PC-9 (cell line): ENCODE measurements at regions not wholly inside any gene's neighbourhood (a gene's known extent, or its start where the extent isn't known, plus 50 kb on each side); places are given as distances from the start of the nearest gene placed in this dataset.

ENCODE experiments used
- BruUV-seq: library from RNA; stranded (reverse); fragments of 400-500 nt; replicated peaks from 2 replicates; lab custom pipeline; 2021; lab: Mats Ljungman, UMichigan
- CTCF ChIA-PET: fragments of 300-600 bp; sonication (Branson Sonifier 250); formaldehyde crosslinking; loops from one replicate; lab custom pipeline; 2022; ENCODE audit warnings: antibody characterized with exemption; lab: Charles Lee
- POLR2A ChIA-PET: fragments of 300-600 bp; sonication (Branson Sonifier 250); formaldehyde crosslinking; loops from one replicate; lab custom pipeline; 2022; ENCODE audit warnings: antibody characterized with exemption; ENCODE audit not compliant: unreplicated experiment; lab: Charles Lee
- DNase-seq, 2 experiments: peaks; one replicate each; pipeline versions ENCODE4 v3.0.0 to v3.0.0-alpha.2; 2015 to 2022; ENCODE audit warnings: mixed read lengths in 1 of 2
- H2AFZ ChIP-seq: fragments of 200-600 bp; sonication (generic); 2 replicates; pipeline ENCODE4 v1.8.1; 2017; ENCODE audit warnings: antibody characterized with exemption
- H3F3A ChIP-seq: fragments of 200-600 bp; sonication (generic); 2 replicates; pipeline ENCODE4 v1.8.1; 2017; ENCODE audit warnings: antibody characterized with exemption, mild to moderate bottlenecking, low read depth; ENCODE audit not compliant: insufficient read depth
- H3K27ac ChIP-seq: fragments of 200-600 bp; sonication (generic); 2 replicates; pipeline ENCODE4 v1.6.1; 2016; ENCODE audit warnings: mixed run types
- H3K27me3 ChIP-seq: fragments of 200-600 bp; sonication (generic); 2 replicates; pipeline ENCODE4 v1.6.1; 2016; ENCODE audit warnings: low read depth, mixed run types; ENCODE audit not compliant: insufficient read depth
- H3K36me3 ChIP-seq: fragments of 200-600 bp; sonication (generic); 2 replicates; pipeline ENCODE4 v1.6.1; 2016; ENCODE audit warnings: low read depth, mixed run types
- H3K4me1 ChIP-seq: fragments of 200-600 bp; sonication (generic); replicated peaks from 2 replicates; pipeline ENCODE4 v1.6.1; 2016; ENCODE audit warnings: mixed run types; ENCODE audit not compliant: insufficient read depth
- H3K4me2 ChIP-seq: fragments of 200-600 bp; sonication (generic); 2 replicates; pipeline ENCODE4 v1.6.1; 2017; ENCODE audit warnings: mixed run types
- H3K4me3 ChIP-seq: fragments of 200-600 bp; sonication (generic); 2 replicates; pipeline ENCODE4 v1.6.1; 2016; ENCODE audit warnings: mixed run types
- H3K79me2 ChIP-seq: fragments of 200-600 bp; sonication (generic); 2 replicates; pipeline ENCODE4 v1.6.1; 2017; ENCODE audit warnings: low read depth, mixed run types
- H3K9me2 ChIP-seq: fragments of 200-600 bp; sonication (generic); 2 replicates; pipeline ENCODE4 v1.8.1; 2017; ENCODE audit warnings: mild to moderate bottlenecking; ENCODE audit not compliant: insufficient read depth
- H3K9me3 ChIP-seq: fragments of 200-600 bp; sonication (generic); 2 replicates; pipeline ENCODE4 v1.8.1; 2016; ENCODE audit warnings: low read depth; ENCODE audit not compliant: insufficient read depth
- H4K20me1 ChIP-seq: fragments of 200-600 bp; sonication (generic); 2 replicates; pipeline ENCODE4 v1.8.1; 2017; ENCODE audit not compliant: insufficient read depth
- EZH2 ChIP-seq: fragments of 200-600 bp; sonication (generic); IDR thresholded peaks from 2 replicates; pipeline ENCODE4 v1.8.0; 2017; ENCODE audit warnings: antibody characterized with exemption, low read depth
- intact Hi-C: fragments of 100-400 bp; cut with micrococcal nuclease; formaldehyde crosslinking; loops from one replicate; pipeline ENCODE4 v1.10.0; 2022; ENCODE audit not compliant: unreplicated experiment
- TF ChIP-seq, protein P1 (sequence below): fragments of 200-600 bp; sonication (generic); conservative IDR thresholded peaks from 2 replicates; pipeline ENCODE4 v1.6.1; 2017; ENCODE audit warnings: mixed run types, antibody characterized with exemption, mild to moderate bottlenecking, moderate library complexity

DNA sequence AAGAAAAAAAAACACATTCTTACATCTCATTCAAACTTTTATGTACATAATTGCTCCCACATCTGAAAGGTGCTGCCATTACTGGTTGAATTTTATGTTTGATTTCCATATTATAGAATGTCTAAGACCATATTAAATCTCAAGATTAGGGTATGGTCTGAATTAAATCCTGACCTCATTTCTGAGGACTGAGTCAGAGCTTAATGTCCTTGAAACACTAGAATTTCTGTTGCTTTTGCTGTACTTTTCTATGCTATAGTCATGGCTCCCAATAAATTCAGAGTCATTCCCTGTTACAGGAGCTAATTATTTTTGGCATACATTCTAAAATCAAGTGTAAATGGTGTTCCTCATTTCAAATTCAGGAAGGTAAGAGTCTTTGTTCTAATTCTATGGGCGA is 285.3 kb upstream of the MANEA start:
- TF ChIP-seq EZH2 = no peak
- TF ChIP-seq, protein P1, sequence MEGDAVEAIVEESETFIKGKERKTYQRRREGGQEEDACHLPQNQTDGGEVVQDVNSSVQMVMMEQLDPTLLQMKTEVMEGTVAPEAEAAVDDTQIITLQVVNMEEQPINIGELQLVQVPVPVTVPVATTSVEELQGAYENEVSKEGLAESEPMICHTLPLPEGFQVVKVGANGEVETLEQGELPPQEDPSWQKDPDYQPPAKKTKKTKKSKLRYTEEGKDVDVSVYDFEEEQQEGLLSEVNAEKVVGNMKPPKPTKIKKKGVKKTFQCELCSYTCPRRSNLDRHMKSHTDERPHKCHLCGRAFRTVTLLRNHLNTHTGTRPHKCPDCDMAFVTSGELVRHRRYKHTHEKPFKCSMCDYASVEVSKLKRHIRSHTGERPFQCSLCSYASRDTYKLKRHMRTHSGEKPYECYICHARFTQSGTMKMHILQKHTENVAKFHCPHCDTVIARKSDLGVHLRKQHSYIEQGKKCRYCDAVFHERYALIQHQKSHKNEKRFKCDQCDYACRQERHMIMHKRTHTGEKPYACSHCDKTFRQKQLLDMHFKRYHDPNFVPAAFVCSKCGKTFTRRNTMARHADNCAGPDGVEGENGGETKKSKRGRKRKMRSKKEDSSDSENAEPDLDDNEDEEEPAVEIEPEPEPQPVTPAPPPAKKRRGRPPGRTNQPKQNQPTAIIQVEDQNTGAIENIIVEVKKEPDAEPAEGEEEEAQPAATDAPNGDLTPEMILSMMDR = no peak
- no peak for DNase-seq
- CTCF ChIA-PET = no interaction called here
- Histone ChIP-seq H3K27ac (no peak overlapping the region), H3K4me2 (no peak overlapping the region), H4K20me1 (no peaks in the 10 kb centered on the region), H3K79me2 (no peaks in the 10 kb centered on the region), H3K4me1 (no peaks in the 10 kb centered on the region), H2AFZ (no peak overlapping the region), H3F3A (no peaks in the 10 kb centered on the region), H3K4me3 (no peak overlapping the region), H3K9me3 (no peaks in the 10 kb centered on the region), H3K9me2 (no peaks in the 10 kb centered on the region), H3K36me3 (no peaks in the 10 kb centered on the region), H3K27me3 (no peaks in the 10 kb centered on the region)
- no TSS peak for BruUV-seq
- intact Hi-C loops = no loop called here
- POLR2A ChIA-PET = no interaction called here

DNA sequence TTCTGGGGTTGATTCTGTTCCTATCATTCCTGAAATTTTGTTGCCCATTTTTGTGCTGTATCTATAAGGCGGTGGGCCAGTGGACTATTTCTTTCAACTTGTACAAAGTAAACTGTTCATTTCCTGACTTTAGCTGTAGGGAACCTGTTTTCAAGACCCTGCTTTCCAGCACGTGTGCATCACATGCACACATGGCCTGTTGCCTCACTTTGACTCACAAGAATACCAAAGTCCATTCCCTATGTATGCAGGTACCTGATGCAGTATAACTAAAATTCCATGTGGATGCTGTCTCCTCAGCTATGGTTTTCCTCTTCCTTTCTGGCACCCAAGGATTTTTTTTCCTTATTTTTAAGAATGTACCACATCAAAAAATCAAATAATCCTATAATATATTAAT is 284.1 kb upstream of the MANEA start:
- DNase-seq = no peak
- H3K4me2 ChIP-seq = no peak overlapping the region
- no peaks in the 10 kb centered on the region for H3K27me3 ChIP-seq
- H2AFZ ChIP-seq = no peak overlapping the region
- intact Hi-C loops = no loop called here
- H3F3A ChIP-seq = no peaks in the 10 kb centered on the region
- H3K36me3 ChIP-seq = no peaks in the 10 kb centered on the region
- H4K20me1 ChIP-seq = no peaks in the 10 kb centered on the region
- no peaks in the 10 kb centered on the region for H3K79me2 ChIP-seq
- no peaks in the 10 kb centered on the region for H3K9me2 ChIP-seq
- ChIA-PET CTCF (no interaction called here), POLR2A (interaction anchor here (0.7 kb wide), 1 partner anchor 620 kb away, joined by 6 read pairs; no protein-coding TSS in a partner anchor)
- no peak overlapping the region for H3K27ac ChIP-seq
- H3K4me1 ChIP-seq = no peaks in the 10 kb centered on the region
- no peak overlapping the region for H3K4me3 ChIP-seq
- no peaks in the 10 kb centered on the region for H3K9me3 ChIP-seq
- no peak for TF ChIP-seq EZH2
- TF ChIP-seq, protein P1 = no peak
- BruUV-seq = no TSS peak

DNA sequence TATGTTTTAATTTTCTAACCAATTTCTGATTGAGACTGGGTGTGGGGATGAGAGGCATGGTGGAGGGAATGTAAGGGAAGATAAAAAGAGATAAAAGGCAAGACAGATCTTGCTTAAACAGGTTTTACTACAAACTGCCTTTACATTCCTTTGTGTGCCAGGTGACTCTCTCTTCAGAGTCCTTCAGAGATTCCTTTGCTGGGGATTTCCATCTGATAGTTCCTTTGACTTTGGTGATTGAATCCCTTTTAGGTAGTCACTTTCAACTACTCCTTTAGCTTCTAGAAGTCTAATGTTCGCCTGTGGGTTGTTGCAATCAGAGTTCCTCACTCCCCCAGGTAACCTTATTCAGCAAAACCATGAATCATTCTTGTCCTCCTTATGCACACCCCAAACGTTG is 283.3 kb upstream of the MANEA start:
- POLR2A ChIA-PET = interaction anchor here (0.7 kb wide), 1 partner anchor 621 kb away, joined by 6 read pairs; no protein-coding TSS in a partner anchor
- no peaks in the 10 kb centered on the region for H4K20me1 ChIP-seq
- H3K27ac ChIP-seq = no peak overlapping the region

More for the DNA sequence above, 283.3 kb upstream of the MANEA start:
- no peaks in the 10 kb centered on the region for H3K4me1 ChIP-seq
- TF ChIP-seq EZH2 = no peak
- TF ChIP-seq, protein P1 = no peak
- H3K4me3 ChIP-seq = no peak overlapping the region
- H3K79me2 ChIP-seq = no peaks in the 10 kb centered on the region
- BruUV-seq = no TSS peak
- no peaks in the 10 kb centered on the region for H3K27me3 ChIP-seq
- no peaks in the 10 kb centered on the region for H3F3A ChIP-seq
- no peak overlapping the region for H3K4me2 ChIP-seq
- CTCF ChIA-PET = no interaction called here
- DNase-seq = peak; percentile 8 to 36
- no peaks in the 10 kb centered on the region for H3K9me2 ChIP-seq
- no peaks in the 10 kb centered on the region for H3K36me3 ChIP-seq
- H2AFZ ChIP-seq = 0 out of 2 replicates have a peak overlapping the region, but pooled peaks have one; percentile 22
- intact Hi-C loops = no loop called here
- H3K9me3 ChIP-seq = no peaks in the 10 kb centered on the region
